WERI-Rb-1 (cell line): ENCODE measurements at regions not wholly inside any gene's neighbourhood (a gene's known extent, or its start where the extent isn't known, plus 50 kb on each side); places are given as distances from the start of the nearest gene placed in this dataset.

ENCODE experiments used
- DNase-seq: peaks from one replicate; pipeline ENCODE4 v3.0.0-alpha.2; 2020
- H3K27ac ChIP-seq: fragments of 250-450 bp; sonication (Bioruptor Pico); 2 replicates; pipeline ENCODE4 v1.5.1; 2020; ENCODE audit warnings: mild to moderate bottlenecking, moderate library complexity
- H3K27me3 ChIP-seq: fragments of 250-450 bp; sonication (Bioruptor Pico); 2 replicates; pipeline ENCODE4 v1.5.1; 2021; ENCODE audit warnings: mild to moderate bottlenecking, low read depth, moderate library complexity; ENCODE audit not compliant: insufficient read depth, severe bottlenecking
- H3K36me3 ChIP-seq: fragments of 250-450 bp; sonication (Bioruptor Pico); 2 replicates; pipeline ENCODE4 v1.5.1; 2020; ENCODE audit warnings: mild to moderate bottlenecking, moderate library complexity
- H3K4me3 ChIP-seq: 2 replicates; pipeline ENCODE4 v1.5.1; 2011; ENCODE audit warnings: low read depth, mild to moderate bottlenecking, control low read depth, low read length
- H3K9me3 ChIP-seq: fragments of 250-450 bp; sonication (Bioruptor Pico); 2 replicates; pipeline ENCODE4 v1.5.1; 2021; ENCODE audit warnings: mild to moderate bottlenecking, moderate library complexity; ENCODE audit not compliant: severe bottlenecking
- CTCF ChIP-seq: IDR thresholded peaks from 2 replicates; pipeline ENCODE4 v1.5.1; 2011; ENCODE audit warnings: low read depth, mild to moderate bottlenecking, control low read depth, inconsistent platforms, low read length

- Histone ChIP-seq H3K36me3 (no peaks in the 10 kb centered on the region), H3K27me3 (no peaks in the 10 kb centered on the region), H3K27ac (no peak overlapping the region), H3K4me3 (no peak overlapping the region), H3K9me3 (no peaks in the 10 kb centered on the region)
- no peak for DNase-seq
- no peak for TF ChIP-seq CTCF
Measured at GRCh38 chr9:92196909-92197308, 81.7 kb upstream of the SPTLC1 start.

GRCh38 chr9:92196400-92196799, 81.2 kb upstream of the SPTLC1 start:
- no peak for TF ChIP-seq CTCF
- DNase-seq: no peak
- Histone ChIP-seq H3K36me3 (no peaks in the 10 kb centered on the region), H3K27me3 (no peaks in the 10 kb centered on the region), H3K9me3 (no peaks in the 10 kb centered on the region), H3K4me3 (no peak overlapping the region), H3K27ac (no peak overlapping the region)

GRCh38 chr9:92191801-92192200, 76.6 kb upstream of the SPTLC1 start:
- TF ChIP-seq CTCF: no peak
- Histone ChIP-seq H3K9me3 (no peaks in the 10 kb centered on the region), H3K4me3 (no peak overlapping the region), H3K27ac (no peak overlapping the region), H3K36me3 (no peaks in the 10 kb centered on the region), H3K27me3 (no peaks in the 10 kb centered on the region)
- no peak for DNase-seq

- DNase-seq: no peak
- Histone ChIP-seq H3K4me3 (no peak overlapping the region), H3K9me3 (no peaks in the 10 kb centered on the region), H3K27me3 (no peaks in the 10 kb centered on the region), H3K36me3 (no peaks in the 10 kb centered on the region), H3K27ac (no peak overlapping the region)
- TF ChIP-seq CTCF: no peak
Measured at GRCh38 chr9:92190536-92190790, 75.2 kb upstream of the SPTLC1 start.

- H3K27me3 ChIP-seq: no peaks in the 10 kb centered on the region
- H3K4me3 ChIP-seq: no peak overlapping the region
- H3K27ac ChIP-seq: no peak overlapping the region
- H3K9me3 ChIP-seq: no peaks in the 10 kb centered on the region
- no peak for TF ChIP-seq CTCF
- DNase-seq: no peak
- no peaks in the 10 kb centered on the region for H3K36me3 ChIP-seq
Measured at GRCh38 chr9:92189782-92190535, 74.7 kb upstream of the SPTLC1 start.
